GM18909 (cell line): ENCODE measurements at regions not wholly inside any gene's neighbourhood (a gene's known extent, or its start where the extent isn't known, plus 50 kb on each side); places are given as distances from the start of the nearest gene placed in this dataset.

Source experiments
- ATAC-seq: cut with Tn5 transposase; IDR thresholded peaks from one replicate; pipeline ENCODE4 v1.9.1; 2021; ENCODE audit warnings: mild to moderate bottlenecking; ENCODE audit not compliant: unreplicated experiment, poor library complexity

DNA sequence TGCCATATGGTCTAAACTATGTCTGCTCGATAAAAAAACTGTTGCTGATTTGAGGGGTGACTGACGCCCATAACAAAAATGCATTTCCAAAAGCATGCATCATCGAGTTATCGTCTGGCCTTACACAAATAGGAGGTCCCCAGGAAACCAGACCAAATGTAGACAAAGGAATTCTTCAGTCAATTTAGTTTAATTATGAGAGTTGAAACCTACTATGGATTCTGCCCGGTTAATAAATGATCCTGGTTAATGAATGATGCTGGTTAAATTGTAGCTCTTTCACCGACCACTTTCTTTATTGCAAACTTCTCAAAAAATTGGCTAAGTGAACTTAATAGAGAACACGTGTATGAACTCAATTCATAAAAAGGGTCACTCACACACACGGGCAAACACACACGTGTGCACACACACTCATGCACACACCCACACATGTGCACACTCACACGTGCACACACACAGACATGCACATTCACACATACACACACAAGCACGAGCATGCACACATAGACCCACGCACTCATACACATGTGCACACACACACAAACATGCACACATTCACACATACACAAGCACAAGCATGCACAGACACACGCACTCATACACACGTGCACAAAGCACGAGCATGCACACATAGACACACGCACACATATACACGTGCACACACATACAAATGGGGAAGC is 59.0 kb upstream of the SALL3 start:
- ATAC-seq, result no peak

DNA sequence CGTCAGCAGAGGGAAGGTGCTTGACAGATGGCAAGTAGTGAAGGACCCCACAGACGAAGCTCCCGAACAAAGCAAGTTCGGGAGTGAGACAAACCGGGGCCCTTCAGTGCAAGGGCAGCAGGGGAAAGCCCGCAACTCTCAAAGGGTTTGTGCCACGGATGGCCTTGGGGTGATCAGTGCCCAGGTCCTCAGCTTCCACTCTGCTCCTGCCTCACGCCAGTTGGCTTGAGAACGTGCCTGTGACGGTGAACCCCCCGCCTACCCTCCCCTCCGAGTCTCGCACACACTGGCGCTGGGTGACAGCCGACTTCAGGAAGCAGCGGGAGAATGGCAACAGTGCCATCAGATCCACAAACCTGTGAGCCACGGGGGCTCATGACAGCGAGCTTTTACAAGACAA is 56.8 kb upstream of the SALL3 start:
- ATAC-seq, result no peak

DNA sequence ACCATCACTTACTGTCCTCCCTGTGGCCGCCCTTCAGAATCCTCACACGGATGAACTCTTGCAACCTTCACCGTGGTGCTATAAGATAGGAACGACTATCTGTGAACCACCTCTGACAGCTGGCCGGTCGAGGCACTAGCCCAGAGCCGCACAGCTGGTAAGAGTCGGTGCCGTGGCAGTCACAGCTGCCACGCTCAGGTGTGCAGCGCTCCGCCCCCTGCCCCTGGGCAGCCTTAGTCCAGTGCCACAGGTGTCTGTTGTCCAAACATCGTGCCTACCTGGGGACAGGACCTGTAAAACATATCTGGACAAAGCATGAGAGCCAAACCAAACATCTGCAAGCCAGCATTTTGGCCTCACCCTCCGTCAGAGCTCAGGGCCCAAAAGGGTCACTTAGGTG is 55.3 kb upstream of the SALL3 start:
- no peak for ATAC-seq

DNA sequence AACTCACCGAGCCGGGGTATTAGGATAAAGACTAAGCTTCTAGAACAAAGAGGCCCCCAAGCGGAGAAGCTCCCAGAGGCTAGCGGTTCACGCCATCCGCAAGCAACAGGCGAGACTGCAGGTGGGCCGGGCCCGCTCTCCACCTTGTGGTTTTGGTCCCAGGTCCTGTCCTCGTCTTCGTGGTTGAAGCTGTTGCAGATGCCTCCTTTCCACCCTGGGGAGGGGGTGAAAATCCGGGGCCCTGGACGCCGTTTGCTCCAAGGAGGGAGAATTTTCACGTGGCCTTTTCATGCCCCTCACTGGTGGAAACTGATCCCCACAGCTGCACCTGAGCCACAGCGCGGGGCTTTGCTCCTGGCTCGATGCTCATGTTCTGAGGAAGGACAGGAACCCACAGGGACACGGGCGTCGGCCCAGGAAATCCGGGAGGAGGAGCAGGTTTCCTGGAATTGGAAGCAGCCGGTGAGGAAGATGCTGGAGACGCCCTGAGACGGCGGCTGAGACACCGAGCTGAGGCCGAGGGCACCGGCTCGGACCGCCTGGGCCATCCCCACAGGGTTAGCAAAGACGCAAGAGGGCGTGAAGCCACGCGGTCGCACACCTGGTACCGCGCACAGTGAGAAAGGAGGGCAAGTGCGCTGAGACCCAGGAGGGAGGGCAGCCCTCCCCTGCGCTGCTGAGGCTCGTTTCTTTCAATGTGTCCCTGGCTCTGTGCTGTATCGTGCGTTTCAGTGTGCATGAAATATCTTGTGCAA is 54.7 kb upstream of the SALL3 start:
- no peak for ATAC-seq

DNA sequence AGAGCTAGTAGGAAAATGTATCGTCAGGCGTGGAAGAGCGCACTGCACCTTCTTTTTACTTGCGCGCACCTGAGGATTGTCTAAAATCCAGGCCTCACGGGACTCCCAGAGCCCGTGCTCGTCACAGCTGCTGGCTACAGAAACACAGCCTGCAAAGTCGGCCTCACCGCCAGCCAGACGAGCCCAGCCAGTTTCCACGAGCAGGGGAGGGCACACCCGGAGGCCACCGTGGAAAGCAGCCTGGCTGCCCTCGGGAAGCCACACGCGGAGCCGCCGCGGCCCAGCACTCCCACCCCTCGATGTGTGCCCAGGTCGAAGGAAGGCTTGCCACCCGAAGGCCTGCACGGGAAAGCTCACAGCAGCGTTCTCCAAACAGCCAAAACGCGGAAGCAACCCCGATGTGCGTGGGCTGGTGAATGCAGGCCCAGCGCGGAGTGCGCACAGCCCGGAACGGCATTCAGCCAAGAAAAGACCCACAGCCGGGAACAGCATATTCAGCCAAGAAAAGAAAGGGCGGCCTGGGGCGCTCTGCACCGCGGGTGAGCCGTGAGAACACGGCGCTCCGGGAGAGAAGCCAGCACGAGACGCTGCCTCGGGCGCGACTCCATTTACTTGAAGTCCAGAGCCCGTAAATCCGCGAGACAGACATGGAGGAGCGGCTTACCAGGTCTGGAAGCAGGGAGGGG is 53.9 kb upstream of the SALL3 start:
- no peak for ATAC-seq

DNA sequence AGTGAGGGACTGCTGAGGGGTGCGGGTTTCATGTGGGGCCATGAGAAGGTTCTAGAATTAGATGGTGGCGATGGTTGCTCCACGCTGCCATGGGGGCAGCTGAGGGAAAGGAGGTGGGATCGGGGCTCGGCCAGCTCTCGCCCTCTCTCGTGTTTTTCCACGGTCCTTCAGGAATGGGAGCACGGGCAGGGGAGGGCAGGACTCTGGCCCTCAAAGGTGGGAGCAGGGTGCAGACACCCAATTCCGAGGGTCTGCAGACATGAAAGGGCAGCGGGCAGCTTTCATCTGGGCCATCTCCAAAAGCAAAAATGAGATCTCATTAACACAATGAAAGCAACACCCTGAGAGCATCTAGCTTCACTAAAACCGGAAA is 53.4 kb upstream of the SALL3 start:
- ATAC-seq, result no peak

DNA sequence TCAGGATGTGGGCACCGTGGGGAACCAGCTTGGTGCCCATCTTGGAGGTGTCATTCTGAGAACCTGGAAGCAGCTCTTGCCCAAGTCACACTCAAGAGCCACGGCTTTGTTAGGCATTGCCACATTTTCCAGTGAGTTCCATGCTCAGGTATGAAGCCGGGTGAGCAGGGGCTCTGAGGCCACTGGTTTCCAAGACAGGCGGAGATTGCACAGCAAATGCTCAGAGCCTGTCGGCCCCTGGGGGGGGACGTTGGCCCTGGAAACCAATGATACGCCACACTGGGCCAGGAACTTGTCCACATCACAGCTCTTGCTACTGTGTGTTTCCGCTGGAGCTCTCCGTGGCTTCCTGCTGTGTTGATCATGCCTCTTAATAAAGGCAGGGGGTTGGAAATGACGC is 52.5 kb upstream of the SALL3 start:
- ATAC-seq, result no peak

DNA sequence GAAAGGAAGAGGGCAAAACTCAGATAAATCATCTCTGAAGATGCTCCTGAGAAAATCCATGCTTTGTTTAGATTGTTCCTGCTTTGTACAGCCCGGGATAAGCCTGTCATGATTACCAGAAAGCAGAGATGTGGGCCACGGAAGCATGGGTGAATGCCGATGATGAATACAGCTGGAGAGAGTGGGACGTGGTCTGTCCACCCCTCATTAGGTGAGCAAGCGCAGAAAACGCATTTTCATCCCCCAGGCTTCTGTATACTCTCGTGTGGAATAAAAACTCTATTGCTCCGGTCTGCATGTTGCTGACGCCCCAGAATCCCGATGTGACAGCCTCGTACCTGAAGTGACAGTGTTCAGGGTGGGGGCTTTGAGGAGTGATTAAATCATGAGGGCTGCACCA is 52.0 kb upstream of the SALL3 start:
- ATAC-seq, result no peak

DNA sequence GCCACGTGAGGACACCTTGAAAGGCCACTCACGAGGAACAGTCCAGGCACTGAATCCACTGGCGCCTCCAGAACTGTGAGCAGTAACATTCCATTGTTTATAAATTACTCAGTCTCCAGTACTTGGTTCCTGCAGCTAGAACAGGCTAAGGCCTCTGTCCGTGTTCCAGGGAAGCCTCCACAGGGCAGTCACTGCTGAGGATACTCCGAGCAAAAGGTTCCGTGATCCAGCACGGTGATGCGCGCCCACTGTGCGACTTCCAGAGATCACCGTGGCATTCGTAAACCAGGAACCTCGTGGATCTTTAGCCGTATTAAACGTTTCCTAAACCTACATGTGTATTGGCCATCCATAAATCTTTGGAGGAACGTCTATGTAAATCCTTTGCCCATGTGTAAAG is 51.5 kb upstream of the SALL3 start:
- ATAC-seq, result no peak

DNA sequence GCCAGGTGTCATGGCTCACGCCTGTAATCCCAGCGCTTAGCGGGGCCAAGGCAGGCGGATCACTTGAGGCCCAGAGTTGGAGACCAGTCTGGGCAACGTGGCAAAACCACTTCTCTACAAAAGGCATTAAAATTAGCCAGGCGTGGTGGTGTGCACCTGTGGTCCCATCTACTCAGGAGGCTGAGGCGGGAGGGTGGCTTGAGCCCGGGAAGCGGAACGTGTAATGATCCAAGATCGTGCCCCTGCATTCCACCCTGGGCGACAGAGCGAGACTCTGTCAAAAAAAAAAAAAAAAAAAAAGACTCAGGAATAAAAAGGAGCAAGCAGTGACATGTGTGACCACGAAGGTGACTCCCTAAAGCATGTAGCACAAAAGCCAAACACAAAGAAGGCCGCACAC is 50.1 kb upstream of the SALL3 start:
- no peak for ATAC-seq
